Bronchial epithelial cell (primary cell): ENCODE measurements at regions not wholly inside any gene's neighbourhood (a gene's known extent, or its start where the extent isn't known, plus 50 kb on each side); places are given as distances from the start of the nearest gene placed in this dataset.

Source experiments
- DNase-seq: peaks from one replicate; pipeline ENCODE4 v3.0.0-alpha.2; 2010; ENCODE audit warnings: low read depth
- FAIRE-seq: peaks from 2 replicates; lab custom pipeline; 2011; peaks lifted over from hg19 to GRCh38; lab: Jason Lieb, UNC
- H3K27me3 ChIP-seq: 2 replicates; pipeline ENCODE4 v1.5.1; 2011; ENCODE audit warnings: low read length; ENCODE audit not compliant: control insufficient read depth, insufficient read depth
- H3K36me3 ChIP-seq: 2 replicates; pipeline ENCODE4 v1.5.1; 2011; ENCODE audit warnings: low read length; ENCODE audit not compliant: control insufficient read depth, insufficient read depth
- H3K4me3 ChIP-seq: 2 replicates; pipeline ENCODE4 v1.5.1; 2011; ENCODE audit warnings: mild to moderate bottlenecking, low read depth, low read length, control low read depth
- TF ChIP-seq, protein P1 (sequence below): IDR thresholded peaks from 2 replicates; pipeline ENCODE4 v1.5.1; 2011; ENCODE audit warnings: mild to moderate bottlenecking, moderate library complexity, low read length, control low read depth, inconsistent platforms; ENCODE audit not compliant: insufficient read depth, severe bottlenecking

DNA sequence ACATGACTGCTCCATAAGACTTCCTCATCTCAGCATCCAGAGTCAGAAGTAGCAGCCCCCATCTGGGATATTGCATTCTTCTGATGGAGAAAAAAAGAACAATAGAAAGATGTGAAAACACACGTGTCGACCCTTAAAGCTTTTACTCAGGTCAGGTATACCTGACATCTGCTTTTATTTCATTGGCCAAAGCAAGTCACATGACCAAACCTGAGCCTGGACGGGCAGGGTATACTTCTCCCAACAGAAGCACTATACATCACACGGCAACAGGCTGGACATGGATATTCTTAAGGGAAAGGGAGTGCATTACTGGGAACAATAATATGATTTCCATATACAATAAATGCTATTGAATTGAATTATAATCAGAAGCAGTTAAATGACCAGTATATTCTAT is 243.3 kb downstream of the LMO4 start:
- DNase-seq = no peak
- no peaks in the 10 kb centered on the region for H3K27me3 ChIP-seq
- no peaks in the 10 kb centered on the region for H3K36me3 ChIP-seq
- TF ChIP-seq, protein P1, sequence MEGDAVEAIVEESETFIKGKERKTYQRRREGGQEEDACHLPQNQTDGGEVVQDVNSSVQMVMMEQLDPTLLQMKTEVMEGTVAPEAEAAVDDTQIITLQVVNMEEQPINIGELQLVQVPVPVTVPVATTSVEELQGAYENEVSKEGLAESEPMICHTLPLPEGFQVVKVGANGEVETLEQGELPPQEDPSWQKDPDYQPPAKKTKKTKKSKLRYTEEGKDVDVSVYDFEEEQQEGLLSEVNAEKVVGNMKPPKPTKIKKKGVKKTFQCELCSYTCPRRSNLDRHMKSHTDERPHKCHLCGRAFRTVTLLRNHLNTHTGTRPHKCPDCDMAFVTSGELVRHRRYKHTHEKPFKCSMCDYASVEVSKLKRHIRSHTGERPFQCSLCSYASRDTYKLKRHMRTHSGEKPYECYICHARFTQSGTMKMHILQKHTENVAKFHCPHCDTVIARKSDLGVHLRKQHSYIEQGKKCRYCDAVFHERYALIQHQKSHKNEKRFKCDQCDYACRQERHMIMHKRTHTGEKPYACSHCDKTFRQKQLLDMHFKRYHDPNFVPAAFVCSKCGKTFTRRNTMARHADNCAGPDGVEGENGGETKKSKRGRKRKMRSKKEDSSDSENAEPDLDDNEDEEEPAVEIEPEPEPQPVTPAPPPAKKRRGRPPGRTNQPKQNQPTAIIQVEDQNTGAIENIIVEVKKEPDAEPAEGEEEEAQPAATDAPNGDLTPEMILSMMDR = no peak
- FAIRE-seq = no peak
- H3K4me3 ChIP-seq = no peak overlapping the region

GRCh38 chr1:87572891-87573290 is 244.2 kb downstream of the LMO4 start:
- TF ChIP-seq, protein P1 = no peak
- DNase-seq (no peak), FAIRE-seq (no peak)
- no peaks in the 10 kb centered on the region for H3K27me3 ChIP-seq
- no peak overlapping the region for H3K4me3 ChIP-seq
- H3K36me3 ChIP-seq = no peaks in the 10 kb centered on the region

GRCh38 chr1:87575528-87575927 is 246.8 kb downstream of the LMO4 start:
- H3K27me3 ChIP-seq = no peaks in the 10 kb centered on the region
- H3K36me3 ChIP-seq = no peaks in the 10 kb centered on the region
- H3K4me3 ChIP-seq = no peak overlapping the region
- FAIRE-seq (no peak), DNase-seq (no peak)
- TF ChIP-seq, protein P1 = no peak

GRCh38 chr1:87578464-87578863 is 249.8 kb downstream of the LMO4 start:
- TF ChIP-seq, protein P1 = no peak
- no peaks in the 10 kb centered on the region for H3K36me3 ChIP-seq
- no peak overlapping the region for H3K4me3 ChIP-seq
- FAIRE-seq (no peak), DNase-seq (no peak)
- H3K27me3 ChIP-seq = peaks cover 2% of the 10 kb centered on the region

DNA sequence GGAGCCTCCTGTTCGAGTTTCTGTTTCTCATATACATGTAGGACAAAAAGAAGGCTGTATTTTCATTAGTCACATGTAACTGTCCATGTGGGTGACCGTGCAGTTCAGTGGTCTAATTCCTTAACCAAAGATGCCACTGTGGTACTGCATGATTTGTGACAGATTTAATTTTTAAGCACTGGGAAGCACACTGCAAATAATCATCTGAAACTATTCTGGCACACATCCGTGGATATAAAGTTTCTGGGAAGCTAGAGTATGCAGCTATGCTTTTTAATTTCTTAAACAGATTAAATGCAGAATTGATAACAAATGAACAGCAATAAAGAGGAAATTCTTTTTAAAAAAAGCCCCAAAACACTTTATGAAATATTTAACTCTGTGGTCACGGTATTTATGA is 254.8 kb downstream of the LMO4 start:
- FAIRE-seq = no peak
- Histone ChIP-seq H3K4me3 (no peak overlapping the region), H3K36me3 (no peaks in the 10 kb centered on the region), H3K27me3 (peaks cover 3% of the 10 kb centered on the region)
- DNase-seq = no peak
- TF ChIP-seq, protein P1 = no peak

- no peak for DNase-seq
- H3K36me3 ChIP-seq = no peaks in the 10 kb centered on the region
- H3K4me3 ChIP-seq = no peak overlapping the region
- TF ChIP-seq, protein P1 = no peak
- no peak for FAIRE-seq
- H3K27me3 ChIP-seq = peaks cover 3% of the 10 kb centered on the region
These were observed 255.9 kb downstream of the LMO4 start for GRCh38 chr1:87584586-87584985.
